Ascending aorta (tissue), 2 donors: ENCODE measurements at regions not wholly inside any gene's neighbourhood (a gene's known extent, or its start where the extent isn't known, plus 50 kb on each side); places are given as distances from the start of the nearest gene placed in this dataset.

Experiments
- DNase-seq, 2 donors: peaks; one replicate each; pipeline ENCODE4 v3.0.0-alpha.2; 2019; ENCODE audit warnings: low spot score in 2 of 2
- H3K27ac ChIP-seq, 2 donors: fragments of 200-600 bp; sonication (generic); one replicate each; pipeline ENCODE4 v1.5.1; 2016 to 2017; ENCODE audit warnings: mild to moderate bottlenecking in 1 of 2
- H3K27me3 ChIP-seq: fragments of 200-600 bp; sonication (generic); one replicate; pipeline ENCODE4 v1.5.1; 2017
- H3K36me3 ChIP-seq, 2 donors: fragments of 200-600 bp; sonication (generic); one replicate each; pipeline ENCODE4 v1.5.1; 2016
- H3K4me1 ChIP-seq, 2 donors: fragments of 200-600 bp; sonication (generic); one replicate each; pipeline ENCODE4 v1.5.1; 2016 to 2017; ENCODE audit warnings: mild to moderate bottlenecking in 1 of 2
- H3K4me3 ChIP-seq, 2 donors: fragments of 200-600 bp; sonication (generic); one replicate each; pipeline ENCODE4 v1.5.1; 2016 to 2017; ENCODE audit warnings: mild to moderate bottlenecking in 1 of 2
- H3K9me3 ChIP-seq, 2 donors: fragments of 200-600 bp; sonication (generic); one replicate each; pipeline ENCODE4 v1.5.1; 2016
- CTCF ChIP-seq, 3 experiments: fragments of 200-600 bp in 2 of 3; fragments of 450-650 bp in 1 of 3; sonication (generic) in 2 of 3; IDR thresholded peaks; one replicate each; pipeline ENCODE4 v1.5.1; 2016 to 2019; ENCODE audit warnings: antibody characterized with exemption in 3 of 3, mild to moderate bottlenecking in 1 of 3, moderate library complexity in 1 of 3
- intact Hi-C: fragments of 100-400 bp; cut with DNase I; formaldehyde crosslinking; loops from one replicate; pipeline ENCODE4 v1.15.1; 2023

GRCh38 chr10:1807196-1807595 is 69.9 kb upstream of the ADARB2 start:
- no peak for TF ChIP-seq CTCF (IDR thresholded peaks at IDR 0.05)
- no peak for DNase-seq
- Histone ChIP-seq H3K36me3 (no peaks in the 10 kb centered on the region), H3K27me3 (no peaks in the 10 kb centered on the region), H3K9me3 (no peaks in the 10 kb centered on the region), H3K27ac (no peak overlapping the region), H3K4me1 (no peaks in the 10 kb centered on the region), H3K4me3 (no peak overlapping the region)
- intact Hi-C loops = no loop called here

GRCh38 chr10:1802413-1802812 is 65.1 kb upstream of the ADARB2 start:
- no peak for DNase-seq
- no peak for TF ChIP-seq CTCF (IDR thresholded peaks at IDR 0.05)
- Histone ChIP-seq H3K27ac (no peak overlapping the region), H3K36me3 (no peaks in the 10 kb centered on the region), H3K27me3 (no peaks in the 10 kb centered on the region), H3K9me3 (no peaks in the 10 kb centered on the region), H3K4me3 (no peak overlapping the region), H3K4me1 (no peaks in the 10 kb centered on the region)
- intact Hi-C loops = no loop called here

- no peak for DNase-seq
- no peaks in the 10 kb centered on the region for H3K9me3 ChIP-seq
- no peaks in the 10 kb centered on the region for H3K27me3 ChIP-seq
- no peak for TF ChIP-seq CTCF (IDR thresholded peaks at IDR 0.05)
- H3K4me1 ChIP-seq = no peaks in the 10 kb centered on the region
- H3K4me3 ChIP-seq = no peak overlapping the region
- H3K36me3 ChIP-seq = no peaks in the 10 kb centered on the region
- intact Hi-C loops = no loop called here
- H3K27ac ChIP-seq = no peak overlapping the region
Observed at GRCh38 chr10:1788401-1788800, 51.1 kb upstream of the ADARB2 start.
